CD4-positive, CD25-positive, alpha-beta regulatory T cell (primary cell): ENCODE measurements at regions not wholly inside any gene's neighbourhood (a gene's known extent, or its start where the extent isn't known, plus 50 kb on each side); places are given as distances from the start of the nearest gene placed in this dataset.

Experiments
- ATAC-seq, 2 donors: fragments of 150-1000 bp; cut with Tn5 transposase; one replicate each; pipeline ENCODE4 v1.10.0; 2021; ENCODE audit warnings: low read depth in 2 of 2, moderate number of reproducible peaks in 2 of 2, moderate library complexity in 1 of 2
- DNase-seq, 3 donors: peaks; one replicate each; pipeline versions ENCODE4 v3.0.0 to v3.0.0-alpha.2; 2012 to 2022; ENCODE audit warnings: mixed read lengths in 1 of 3
- H3K27ac ChIP-seq: one replicate; pipeline ENCODE4 v1.7.0; 2013; ENCODE audit warnings: mild to moderate bottlenecking, low read length; ENCODE audit not compliant: insufficient read depth, poor library complexity, severe bottlenecking
- H3K27me3 ChIP-seq: one replicate; pipeline ENCODE4 v1.7.0; 2013; ENCODE audit warnings: low read length; ENCODE audit not compliant: control insufficient read depth, insufficient read depth
- H3K36me3 ChIP-seq: one replicate; pipeline ENCODE4 v1.7.0; 2013; ENCODE audit warnings: mild to moderate bottlenecking, low read length, moderate library complexity; ENCODE audit not compliant: control insufficient read depth, insufficient read depth
- H3K4me1 ChIP-seq: 2 replicates; pipeline ENCODE4 v1.7.0; 2013; ENCODE audit warnings: mild to moderate bottlenecking, low read length; ENCODE audit not compliant: insufficient read depth, control insufficient read depth, poor library complexity, severe bottlenecking
- H3K4me3 ChIP-seq: one replicate; pipeline ENCODE4 v1.7.0; 2013; ENCODE audit warnings: low read depth, mild to moderate bottlenecking, low read length, moderate library complexity
- H3K9me3 ChIP-seq, 2 experiments: 1 replicate in 1 of 2; 2 replicates in 1 of 2; pipeline ENCODE4 v1.7.0; 2013; ENCODE audit warnings: low read length in 2 of 2, mild to moderate bottlenecking in 1 of 2, moderate library complexity in 1 of 2; ENCODE audit not compliant: control insufficient read depth in 2 of 2
- H3K27ac Mint-ChIP-seq, 3 donors: one replicate each; pipeline ENCODE4 v1.8.0; 2020 to 2022; ENCODE audit warnings: mild to moderate bottlenecking in 3 of 3, mixed read lengths in 3 of 3, moderate library complexity in 2 of 3
- H3K27me3 Mint-ChIP-seq: one replicate; pipeline ENCODE4 v1.8.0; 2022; ENCODE audit warnings: mild to moderate bottlenecking, mixed read lengths
- H3K36me3 Mint-ChIP-seq: one replicate; pipeline ENCODE4 v1.8.0; 2020; ENCODE audit warnings: mixed read lengths
- H3K4me1 Mint-ChIP-seq, 4 donors: one replicate each; pipeline ENCODE4 v1.8.0; 2020 to 2022; ENCODE audit warnings: mixed read lengths in 4 of 4, mild to moderate bottlenecking in 1 of 4
- H3K4me3 Mint-ChIP-seq, 4 donors: one replicate each; pipeline ENCODE4 v1.8.0; 2020 to 2022; ENCODE audit warnings: mild to moderate bottlenecking in 4 of 4, mixed read lengths in 4 of 4, moderate library complexity in 3 of 4
- H3K9me3 Mint-ChIP-seq, 7 donors: one replicate each; pipeline ENCODE4 v1.8.0; 2020 to 2022; ENCODE audit warnings: mixed read lengths in 7 of 7, mild to moderate bottlenecking in 3 of 7, moderate library complexity in 2 of 7

GRCh38 chr2:16405551-16405950, 260.1 kb downstream of the CYRIA start:
- Histone ChIP-seq H3K27ac (no peak overlapping the region), H3K36me3 (no peaks in the 10 kb centered on the region), H3K4me1 (no peaks in the 10 kb centered on the region), H3K4me3 (no peak overlapping the region), H3K9me3 (no peaks in the 10 kb centered on the region), H3K27me3 (no peaks in the 10 kb centered on the region)
- ATAC-seq (no peak), DNase-seq (no peak)
- H3K27me3 Mint-ChIP-seq: no peaks in the 10 kb centered on the region
- H3K36me3 Mint-ChIP-seq: no peaks in the 10 kb centered on the region
- H3K27ac Mint-ChIP-seq: no peak overlapping the region
- peaks cover 0 to 7% (median 0%) of the 10 kb centered on the region in 7 donors for H3K9me3 Mint-ChIP-seq
- no peak overlapping the region for H3K4me3 Mint-ChIP-seq
- H3K4me1 Mint-ChIP-seq: no peaks in the 10 kb centered on the region

DNA sequence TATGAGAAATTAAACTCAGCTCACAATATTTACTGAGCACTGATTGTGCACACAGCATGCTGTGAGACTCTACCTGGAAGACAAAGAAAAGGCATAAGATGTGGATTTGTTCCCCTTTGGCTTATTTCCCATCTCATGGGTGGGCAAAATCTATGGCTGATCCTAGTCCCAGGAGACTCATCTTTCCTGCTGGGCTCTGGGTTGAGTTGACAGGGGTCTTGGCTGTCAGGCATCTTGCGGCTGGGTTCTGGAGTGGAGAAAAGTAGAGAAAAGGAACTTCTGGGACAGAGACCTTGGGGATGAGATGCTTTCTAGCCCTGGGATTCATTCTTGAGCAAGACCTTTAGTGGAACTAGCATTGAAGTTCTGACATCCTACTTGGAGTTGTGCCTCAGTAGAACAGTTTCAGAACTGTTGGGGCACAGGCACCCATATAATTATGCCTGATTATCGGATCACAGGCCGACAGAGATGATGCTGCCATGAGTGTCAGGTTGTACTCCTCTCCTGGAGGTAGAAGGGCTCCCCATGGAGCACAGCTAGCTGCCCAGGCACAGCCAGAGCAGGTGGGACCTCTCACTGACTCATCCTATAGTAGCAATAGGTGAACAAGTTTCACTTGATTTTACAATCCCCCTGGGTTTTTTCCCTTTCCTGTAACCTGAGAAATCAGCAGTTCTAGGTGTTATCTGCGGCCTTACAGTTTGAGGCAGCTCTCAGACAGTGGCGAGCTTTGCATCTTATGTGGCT, 260.9 kb downstream of the CYRIA start:
- Mint-ChIP-seq H3K36me3 (no peaks in the 10 kb centered on the region), H3K9me3 (peaks cover 0 to 1% (median 0%) of the 10 kb centered on the region in 7 donors)
- ATAC-seq: no peak

GRCh38 chr2:16404146-16404545, 261.5 kb downstream of the CYRIA start:
- Histone ChIP-seq H3K4me3 (no peak overlapping the region), H3K27me3 (no peaks in the 10 kb centered on the region), H3K9me3 (no peaks in the 10 kb centered on the region), H3K36me3 (no peaks in the 10 kb centered on the region), H3K4me1 (no peaks in the 10 kb centered on the region), H3K27ac (no peak overlapping the region)
- Mint-ChIP-seq H3K4me1 (no peaks in the 10 kb centered on the region), H3K36me3 (no peaks in the 10 kb centered on the region), H3K4me3 (no peak overlapping the region), H3K9me3 (no peaks in the 10 kb centered on the region), H3K27me3 (no peaks in the 10 kb centered on the region), H3K27ac (no peak overlapping the region)
- DNase-seq: no peak
- no peak for ATAC-seq

More for the DNA sequence above, 260.9 kb downstream of the CYRIA start:
- Mint-ChIP-seq H3K4me1 (no peaks in the 10 kb centered on the region), H3K27ac (no peak overlapping the region), H3K4me3 (no peak overlapping the region), H3K27me3 (no peaks in the 10 kb centered on the region)
- Histone ChIP-seq H3K36me3 (no peaks in the 10 kb centered on the region), H3K27ac (no peak overlapping the region), H3K4me3 (no peak overlapping the region), H3K27me3 (no peaks in the 10 kb centered on the region), H3K9me3 (no peaks in the 10 kb centered on the region), H3K4me1 (no peaks in the 10 kb centered on the region)
- no peak for DNase-seq

DNA sequence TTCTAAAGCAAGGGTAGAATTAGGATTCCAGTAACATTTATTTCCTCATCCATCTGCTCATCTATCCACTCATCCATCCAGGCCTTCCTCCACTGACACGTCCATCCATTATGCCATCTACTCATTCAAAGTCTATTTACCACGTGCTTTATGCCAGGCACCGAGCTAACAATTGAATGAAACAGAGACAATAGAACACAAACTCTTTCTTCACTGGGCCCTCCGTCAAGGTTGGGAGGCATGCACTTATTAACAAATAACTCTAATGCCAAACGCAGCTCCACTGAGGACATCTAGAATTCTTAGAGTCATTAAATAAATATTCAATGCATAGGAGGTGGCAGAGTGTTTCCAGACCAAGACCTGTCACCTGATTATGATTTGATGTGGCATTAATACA, 262.7 kb downstream of the CYRIA start:
- no peak overlapping the region for H3K4me3 ChIP-seq
- Mint-ChIP-seq H3K4me3 (no peak overlapping the region), H3K27me3 (no peaks in the 10 kb centered on the region), H3K27ac (no peak overlapping the region), H3K9me3 (no peaks in the 10 kb centered on the region), H3K36me3 (no peaks in the 10 kb centered on the region), H3K4me1 (no peaks in the 10 kb centered on the region)
- no peaks in the 10 kb centered on the region for H3K4me1 ChIP-seq
- no peak overlapping the region for H3K27ac ChIP-seq
- ATAC-seq (no peak), DNase-seq (no peak)
- H3K27me3 ChIP-seq: no peaks in the 10 kb centered on the region
- H3K36me3 ChIP-seq: no peaks in the 10 kb centered on the region
- H3K9me3 ChIP-seq: no peaks in the 10 kb centered on the region

- Histone ChIP-seq H3K27me3 (no peaks in the 10 kb centered on the region), H3K27ac (no peak overlapping the region), H3K4me1 (no peaks in the 10 kb centered on the region), H3K9me3 (no peaks in the 10 kb centered on the region), H3K4me3 (no peak overlapping the region), H3K36me3 (no peaks in the 10 kb centered on the region)
- ATAC-seq (no peak), DNase-seq (no peak)
- H3K4me3 Mint-ChIP-seq: no peak overlapping the region
- H3K36me3 Mint-ChIP-seq: no peaks in the 10 kb centered on the region
- H3K9me3 Mint-ChIP-seq: no peaks in the 10 kb centered on the region
- H3K27ac Mint-ChIP-seq: no peak overlapping the region
- no peaks in the 10 kb centered on the region for H3K4me1 Mint-ChIP-seq
- H3K27me3 Mint-ChIP-seq: no peaks in the 10 kb centered on the region
These were observed 263.8 kb downstream of the CYRIA start for GRCh38 chr2:16401761-16402300.

DNA sequence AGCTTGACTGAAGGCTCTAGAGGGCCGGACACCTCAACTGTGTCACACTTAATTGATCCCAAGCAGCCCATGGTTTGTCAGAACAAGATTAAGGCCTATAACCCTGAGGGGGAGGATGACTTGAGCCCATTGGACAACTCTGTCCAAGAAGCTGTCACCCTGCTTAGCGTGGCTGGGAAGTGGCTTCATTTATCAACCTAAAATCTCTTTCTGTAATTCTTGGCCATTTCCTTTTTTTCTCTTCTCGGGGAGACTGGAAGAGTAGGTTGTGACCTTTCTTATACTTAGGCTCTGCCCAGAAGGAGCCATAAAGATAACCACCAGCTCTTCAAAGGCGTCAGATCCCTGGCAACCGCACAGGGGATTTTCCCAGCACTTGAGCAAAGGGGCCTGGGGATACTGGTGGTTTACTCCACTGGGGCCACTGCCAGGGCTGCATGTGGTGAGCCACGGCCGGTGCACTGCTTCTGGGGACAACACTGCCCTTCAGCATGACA, 265.5 kb downstream of the CYRIA start:
- H3K9me3 Mint-ChIP-seq: no peaks in the 10 kb centered on the region
- no peak for DNase-seq
- Histone ChIP-seq H3K27ac (no peak overlapping the region), H3K36me3 (no peaks in the 10 kb centered on the region), H3K4me1 (no peaks in the 10 kb centered on the region), H3K27me3 (no peaks in the 10 kb centered on the region), H3K4me3 (no peak overlapping the region), H3K9me3 (no peaks in the 10 kb centered on the region)
- H3K4me3 Mint-ChIP-seq: no peak overlapping the region
- no peak for ATAC-seq
- no peaks in the 10 kb centered on the region for H3K4me1 Mint-ChIP-seq
- H3K27me3 Mint-ChIP-seq: no peaks in the 10 kb centered on the region
- H3K27ac Mint-ChIP-seq: no peak overlapping the region
- H3K36me3 Mint-ChIP-seq: no peaks in the 10 kb centered on the region

DNA sequence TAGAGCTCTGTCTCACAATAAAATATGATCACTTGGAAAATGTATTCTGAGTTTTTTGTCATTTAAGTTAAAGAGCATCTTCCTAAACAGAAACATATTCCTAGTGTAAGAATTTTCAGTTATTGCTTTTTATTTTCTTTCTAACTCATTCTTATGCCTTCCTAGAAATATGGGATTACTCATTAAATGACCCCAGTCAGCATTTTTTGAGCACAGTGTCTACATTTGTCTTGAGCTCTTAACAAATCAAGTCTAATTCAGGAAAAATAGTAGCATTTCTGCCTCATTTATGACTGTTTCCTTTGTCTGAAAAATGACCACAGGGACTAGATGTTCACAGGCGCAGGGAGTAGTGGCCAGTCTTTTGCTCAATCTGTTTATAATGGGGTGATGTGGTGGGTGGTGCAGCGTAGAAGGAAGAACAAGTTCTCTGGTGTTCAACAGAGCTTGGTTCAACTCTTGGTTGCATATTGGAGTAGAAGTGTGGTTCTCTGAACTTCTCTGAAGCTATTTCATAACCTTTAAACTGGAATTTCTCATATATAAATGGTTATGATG, 267.1 kb downstream of the CYRIA start:
- H3K9me3 Mint-ChIP-seq: no peaks in the 10 kb centered on the region
- ATAC-seq: no peak
- no peaks in the 10 kb centered on the region for H3K9me3 ChIP-seq
- H3K27ac ChIP-seq: no peak overlapping the region
- DNase-seq: no peak
- H3K4me3 Mint-ChIP-seq: no peak overlapping the region
- H3K27ac Mint-ChIP-seq: no peak overlapping the region
- no peaks in the 10 kb centered on the region for H3K36me3 Mint-ChIP-seq
- H3K4me3 ChIP-seq: no peak overlapping the region
- H3K4me1 Mint-ChIP-seq: no peaks in the 10 kb centered on the region
- H3K27me3 ChIP-seq: no peaks in the 10 kb centered on the region
- H3K4me1 ChIP-seq: no peaks in the 10 kb centered on the region
- no peaks in the 10 kb centered on the region for H3K36me3 ChIP-seq
- H3K27me3 Mint-ChIP-seq: no peaks in the 10 kb centered on the region
